Amniotic stem cell (primary cell): ENCODE measurements at regions not wholly inside any gene's neighbourhood (a gene's known extent, or its start where the extent isn't known, plus 50 kb on each side); places are given as distances from the start of the nearest gene placed in this dataset.
"Not testable (repeated sequence)": the region's sequence is repeated elsewhere in the genome, so short reads cannot be mapped to it uniquely, and the experiment has no call there.

Experiments used
- DNase-seq: peaks from one replicate; lab custom pipeline; 2025; lab: John Stamatoyannopoulos, UW

- DNase-seq, result no peak
Measured at GRCh38 chr13:79915114-79915811, 425.7 kb downstream of the SPRY2 start.

DNA sequence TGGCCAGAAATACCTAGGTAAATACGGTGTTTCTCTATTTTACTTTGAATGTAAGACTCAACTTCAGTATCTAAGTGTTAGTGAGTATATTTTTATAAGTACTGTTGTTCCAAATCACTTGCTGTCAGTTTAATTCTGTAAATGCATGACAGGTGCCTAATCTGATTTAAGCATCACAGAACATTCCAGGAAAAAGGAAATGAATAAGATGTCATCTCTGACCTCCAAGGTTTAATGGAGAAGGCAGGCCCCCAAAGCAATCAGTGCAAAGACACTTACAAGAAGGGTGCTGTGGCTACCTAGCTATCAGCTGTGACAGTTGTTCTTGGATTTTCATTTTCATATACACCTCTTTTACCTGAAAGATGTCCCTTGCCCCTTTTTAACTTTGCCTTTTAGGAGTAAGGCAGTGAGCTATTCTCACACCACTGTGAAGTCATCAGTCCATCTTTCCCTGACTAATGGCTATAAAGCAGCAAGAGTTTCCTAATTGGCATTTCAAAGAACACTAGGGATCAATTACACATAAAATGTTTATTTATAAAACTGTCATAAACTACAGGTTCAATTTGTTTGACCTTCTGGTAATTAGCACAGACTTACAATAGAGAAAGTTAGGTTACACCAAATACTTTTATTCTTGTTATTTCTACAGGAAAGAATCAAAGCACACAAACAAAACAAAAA, 427.6 kb downstream of the SPRY2 start:
- DNase-seq, result no peak

GRCh38 chr13:79912403-79912802, 428.5 kb downstream of the SPRY2 start:
- DNase-seq, result no peak

DNA sequence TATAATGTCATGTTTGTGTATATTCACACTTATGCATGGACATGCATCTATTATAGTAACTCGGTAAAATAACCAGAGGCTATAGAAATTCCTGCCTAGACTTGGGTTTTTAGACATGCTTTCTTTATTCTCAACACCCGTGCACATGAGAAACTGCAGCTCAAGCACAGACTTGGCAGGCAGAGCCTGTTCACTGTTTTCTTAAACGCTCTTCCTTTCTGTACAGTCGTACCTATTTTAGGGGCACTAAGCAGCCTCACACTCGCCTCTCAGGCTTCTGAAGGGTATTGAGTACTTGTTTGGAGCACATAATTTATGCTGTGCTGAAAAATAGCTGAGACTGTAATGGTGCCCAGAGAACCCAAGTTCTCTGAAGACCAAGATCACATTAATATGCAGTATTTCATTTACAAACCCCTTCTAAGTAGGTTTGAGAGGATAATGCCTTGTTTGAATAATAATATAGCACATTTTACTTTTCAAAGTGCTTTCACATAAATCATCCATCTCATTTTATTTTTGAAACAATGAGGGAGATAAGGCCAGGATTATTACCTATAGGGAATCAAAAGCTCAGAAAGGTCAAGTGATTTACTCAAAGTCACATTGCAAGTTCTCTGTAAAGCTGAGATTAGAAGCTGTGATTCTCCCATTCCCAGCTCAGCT, 429.9 kb downstream of the SPRY2 start:
- no peak for DNase-seq

- no peak for DNase-seq
Measured at GRCh38 chr13:79909644-79910043, 428.7 kb downstream of the NDFIP2 start.

- DNase-seq, result no peak
Measured at GRCh38 chr13:79908381-79908780, 427.4 kb downstream of the NDFIP2 start.

- no peak for DNase-seq
Measured at GRCh38 chr13:79907527-79907926, 426.6 kb downstream of the NDFIP2 start.

GRCh38 chr13:79906345-79906744, 425.4 kb downstream of the NDFIP2 start:
- DNase-seq, result no peak

DNA sequence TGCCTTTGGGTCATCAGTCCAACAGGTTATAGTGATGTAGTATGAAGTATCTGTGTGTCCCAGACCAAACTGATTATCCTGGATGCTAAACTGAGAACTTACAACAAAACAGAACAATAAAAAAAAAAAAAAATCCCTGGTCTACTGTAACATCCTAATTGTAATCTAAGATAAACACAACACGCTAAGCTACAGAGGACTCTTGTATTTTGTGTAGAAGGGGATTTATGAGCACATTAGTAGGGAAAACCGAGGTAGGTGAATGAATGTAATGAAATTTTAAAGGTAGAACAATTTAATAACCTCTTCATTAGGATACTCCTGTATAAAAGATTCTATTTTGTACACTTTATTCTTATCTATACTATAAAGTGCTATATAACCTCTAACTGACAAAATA, 424.1 kb downstream of the NDFIP2 start:
- no peak for DNase-seq

DNA sequence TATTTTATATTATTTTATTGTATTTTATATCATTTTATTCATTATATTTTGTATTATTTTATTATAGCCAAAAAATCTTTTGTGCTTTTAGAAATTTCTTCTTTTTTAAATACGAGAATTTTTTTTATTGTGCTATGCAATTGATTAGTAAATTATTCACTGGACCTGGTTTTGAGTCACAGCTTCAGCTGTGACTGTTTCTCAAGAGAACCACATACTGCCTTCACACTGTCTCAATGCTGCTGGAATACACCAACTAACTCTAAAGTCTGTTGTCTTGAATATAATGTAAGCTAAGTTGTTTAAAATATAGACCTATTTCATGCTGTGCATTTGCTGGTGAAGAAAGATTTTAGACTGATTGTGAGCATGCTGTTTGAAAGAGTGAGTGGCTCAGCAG, 423.6 kb downstream of the NDFIP2 start:
- DNase-seq, result no peak

DNA sequence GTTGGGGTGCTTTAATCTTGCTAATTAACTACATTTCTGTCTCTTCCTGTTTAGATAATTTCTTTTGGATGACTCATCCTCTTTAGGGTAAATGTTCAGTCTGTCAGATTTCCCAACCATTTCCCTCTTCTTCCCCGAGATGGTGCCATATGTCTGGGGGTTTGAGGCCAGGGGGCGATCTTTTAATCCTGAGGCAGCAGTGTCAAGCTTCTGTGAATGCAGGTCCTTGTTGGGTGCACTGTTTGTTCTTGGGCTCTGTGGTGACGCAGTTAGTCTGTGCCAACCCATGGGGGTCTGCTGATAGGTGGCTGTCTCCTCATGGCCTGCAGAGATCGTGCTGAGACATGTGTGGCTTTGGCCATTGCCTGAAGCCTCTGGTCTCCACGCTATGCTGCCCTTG, 420.4 kb downstream of the NDFIP2 start:
- no peak for DNase-seq

- DNase-seq, result no peak
Measured at GRCh38 chr13:79900356-79900755, 419.4 kb downstream of the NDFIP2 start.

DNA sequence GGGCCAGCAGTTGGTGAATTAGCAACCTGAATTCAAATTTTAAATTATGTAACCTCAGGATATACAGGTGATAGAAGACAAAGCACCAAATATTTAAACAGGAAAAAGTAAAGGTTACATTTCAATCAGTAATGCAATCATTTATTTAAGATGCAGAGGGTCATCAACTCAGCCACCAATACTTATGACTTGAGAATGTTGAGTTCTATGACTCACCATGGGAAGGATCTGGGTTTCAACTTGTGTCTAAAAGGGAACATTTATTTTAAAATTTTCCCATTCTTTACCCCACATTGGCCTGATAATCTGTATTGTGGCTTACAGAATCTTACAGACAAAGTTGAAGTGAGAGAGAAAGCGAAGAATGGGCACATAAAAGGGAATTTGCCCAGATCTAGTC, 418.0 kb downstream of the NDFIP2 start:
- no peak for DNase-seq

- DNase-seq, result no peak
Measured at GRCh38 chr13:79898202-79898826, 417.4 kb downstream of the NDFIP2 start.

GRCh38 chr13:79896851-79897250, 415.9 kb downstream of the NDFIP2 start:
- no peak for DNase-seq

- DNase-seq, result no peak
Measured at GRCh38 chr13:79895416-79895815, 414.5 kb downstream of the NDFIP2 start.

DNA sequence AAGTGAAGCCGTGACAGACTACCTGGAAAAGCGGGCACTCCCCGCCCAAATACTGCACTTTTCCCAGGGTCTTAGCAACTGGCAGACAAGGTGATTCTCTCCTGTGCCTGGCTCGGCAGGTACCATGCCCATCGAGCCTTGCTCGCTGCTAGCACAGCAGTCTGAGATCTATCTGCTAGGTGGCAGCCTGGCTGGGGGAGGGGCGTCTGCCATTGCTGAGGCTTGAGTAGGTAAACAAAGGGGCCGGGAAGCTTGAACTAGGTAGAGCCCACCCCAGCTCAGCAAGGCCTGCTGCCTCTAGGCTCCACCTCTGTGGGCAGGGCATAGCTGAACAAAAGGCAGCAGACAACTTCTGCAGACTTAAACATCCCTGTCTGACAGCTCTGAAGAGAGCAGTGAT, 406.3 kb downstream of the NDFIP2 start:
- not testable (repeated sequence) for DNase-seq

GRCh38 chr13:79886601-79887000, 405.6 kb downstream of the NDFIP2 start:
- no peak for DNase-seq

DNA sequence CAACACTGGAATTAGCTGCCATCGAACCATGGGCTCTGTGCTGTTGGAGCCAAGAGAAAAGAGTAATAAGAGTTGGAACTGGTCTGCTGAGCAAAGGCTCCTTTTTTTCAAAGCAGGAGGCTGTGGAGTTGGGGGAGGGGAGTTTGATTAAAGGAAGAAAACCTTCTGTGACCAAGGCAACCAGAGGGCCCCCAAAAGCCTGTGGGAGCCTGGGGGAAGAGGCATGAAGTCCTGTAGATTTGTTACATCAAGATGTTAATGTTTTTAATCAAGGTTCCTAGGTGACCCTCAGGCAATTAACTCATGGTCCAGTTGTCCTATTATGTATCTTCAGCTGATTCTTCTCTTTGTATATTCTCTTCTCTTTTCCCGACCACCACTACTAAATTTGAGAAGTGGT, 403.9 kb downstream of the NDFIP2 start:
- DNase-seq, result no peak

DNA sequence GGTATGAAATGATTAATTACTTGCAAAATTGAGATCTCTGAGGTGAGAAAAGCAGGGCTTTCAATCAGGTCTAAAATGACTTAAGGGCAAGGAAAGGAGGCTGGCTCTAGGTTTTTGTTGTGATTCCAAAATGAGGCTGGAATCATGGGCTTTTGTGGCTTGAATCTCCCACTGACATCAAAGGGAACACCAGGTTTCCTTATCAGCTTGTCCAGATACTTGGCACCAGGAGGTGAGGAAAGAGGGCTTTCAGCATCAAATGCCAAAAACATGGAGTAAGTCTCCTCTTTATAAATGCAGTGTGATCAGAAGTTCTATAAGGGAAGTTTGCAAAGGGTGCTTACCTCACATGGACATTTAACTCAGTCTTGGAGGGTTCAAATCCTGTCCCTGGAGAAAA, 402.3 kb downstream of the NDFIP2 start:
- no peak for DNase-seq

GRCh38 chr13:79880818-79881217, 399.9 kb downstream of the NDFIP2 start:
- no peak for DNase-seq

DNA sequence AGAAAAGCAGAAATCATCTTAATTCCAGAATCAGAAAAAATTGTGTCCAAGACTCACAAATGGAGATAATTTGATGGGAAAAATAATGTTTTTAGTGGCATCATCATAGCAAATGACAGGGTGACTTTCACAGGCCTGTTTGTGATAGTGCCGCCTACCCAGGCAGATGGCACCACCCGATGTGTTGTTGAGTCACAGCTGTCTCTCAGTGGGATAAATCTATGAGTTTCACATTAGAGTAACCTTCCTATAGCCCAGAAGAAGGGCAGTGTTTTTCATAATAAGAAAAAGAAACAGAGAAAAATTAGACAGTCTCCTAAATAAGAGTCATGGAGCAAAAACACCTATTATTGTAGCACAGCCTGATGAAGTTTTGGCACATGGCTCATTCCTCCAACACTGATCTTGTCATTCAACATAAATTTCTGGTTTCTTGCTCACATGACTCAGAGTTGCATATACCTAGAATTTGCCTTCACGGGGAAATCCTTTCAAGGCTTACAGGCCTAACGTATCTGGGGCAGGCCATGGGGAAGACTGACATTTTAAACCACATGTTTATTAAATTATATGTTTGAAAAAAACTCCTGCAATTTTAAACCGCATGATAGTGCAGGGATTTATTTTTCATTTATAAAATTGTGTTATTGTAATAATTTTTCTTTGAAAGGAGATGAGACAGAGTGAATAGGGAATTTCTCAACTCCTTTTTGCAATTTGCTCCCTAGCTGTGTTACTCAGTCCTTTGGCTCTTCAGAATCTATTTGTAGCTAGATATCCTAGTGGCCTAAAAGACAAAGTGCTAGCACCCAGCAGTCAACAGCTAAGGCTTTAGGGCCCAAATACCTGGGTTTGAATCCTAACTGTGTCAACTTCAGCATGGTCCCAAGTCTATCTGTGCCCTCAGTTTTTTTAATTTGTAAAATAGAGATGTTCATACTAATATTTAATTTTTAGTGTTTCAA, 393.7 kb downstream of the NDFIP2 start:
- no peak for DNase-seq
